ENCODE measurements at regions not wholly inside any gene's neighbourhood (a gene's known extent, or its start where the extent isn't known, plus 50 kb on each side); places are given as distances from the start of the nearest gene placed in this dataset.

GRCh38 chr1:218995091-218995665 lies 178.5 kb upstream of the LYPLAL1 start:
- no peak for TF ChIP-seq POLR2AphosphoS5 (IDR thresholded peaks at IDR 0.05)
- TF ChIP-seq, protein P1, sequence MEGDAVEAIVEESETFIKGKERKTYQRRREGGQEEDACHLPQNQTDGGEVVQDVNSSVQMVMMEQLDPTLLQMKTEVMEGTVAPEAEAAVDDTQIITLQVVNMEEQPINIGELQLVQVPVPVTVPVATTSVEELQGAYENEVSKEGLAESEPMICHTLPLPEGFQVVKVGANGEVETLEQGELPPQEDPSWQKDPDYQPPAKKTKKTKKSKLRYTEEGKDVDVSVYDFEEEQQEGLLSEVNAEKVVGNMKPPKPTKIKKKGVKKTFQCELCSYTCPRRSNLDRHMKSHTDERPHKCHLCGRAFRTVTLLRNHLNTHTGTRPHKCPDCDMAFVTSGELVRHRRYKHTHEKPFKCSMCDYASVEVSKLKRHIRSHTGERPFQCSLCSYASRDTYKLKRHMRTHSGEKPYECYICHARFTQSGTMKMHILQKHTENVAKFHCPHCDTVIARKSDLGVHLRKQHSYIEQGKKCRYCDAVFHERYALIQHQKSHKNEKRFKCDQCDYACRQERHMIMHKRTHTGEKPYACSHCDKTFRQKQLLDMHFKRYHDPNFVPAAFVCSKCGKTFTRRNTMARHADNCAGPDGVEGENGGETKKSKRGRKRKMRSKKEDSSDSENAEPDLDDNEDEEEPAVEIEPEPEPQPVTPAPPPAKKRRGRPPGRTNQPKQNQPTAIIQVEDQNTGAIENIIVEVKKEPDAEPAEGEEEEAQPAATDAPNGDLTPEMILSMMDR (IDR thresholded peaks at IDR 0.05), result no peak
